Thyroid gland (tissue), 4 donors: ENCODE measurements at regions not wholly inside any gene's neighbourhood (a gene's known extent, or its start where the extent isn't known, plus 50 kb on each side); places are given as distances from the start of the nearest gene placed in this dataset.

Source experiments
- POLR2A ChIP-seq, 2 donors: fragments of 450-650 bp; IDR thresholded peaks; one replicate each; pipeline ENCODE4 v1.6.1; 2017; ENCODE audit warnings: antibody characterized with exemption in 2 of 2, mild to moderate bottlenecking in 2 of 2, moderate library complexity in 1 of 2
- TF ChIP-seq, protein P1 (sequence below), 6 experiments: fragments of 200-600 bp in 3 of 6; fragments of 450-650 bp in 3 of 6; sonication (generic) in 3 of 6; IDR thresholded peaks; one replicate each; pipeline ENCODE4 v1.5.1; 2016 to 2019; ENCODE audit warnings: antibody characterized with exemption in 6 of 6, mild to moderate bottlenecking in 2 of 6, inconsistent platforms in 1 of 6, moderate library complexity in 1 of 6

DNA sequence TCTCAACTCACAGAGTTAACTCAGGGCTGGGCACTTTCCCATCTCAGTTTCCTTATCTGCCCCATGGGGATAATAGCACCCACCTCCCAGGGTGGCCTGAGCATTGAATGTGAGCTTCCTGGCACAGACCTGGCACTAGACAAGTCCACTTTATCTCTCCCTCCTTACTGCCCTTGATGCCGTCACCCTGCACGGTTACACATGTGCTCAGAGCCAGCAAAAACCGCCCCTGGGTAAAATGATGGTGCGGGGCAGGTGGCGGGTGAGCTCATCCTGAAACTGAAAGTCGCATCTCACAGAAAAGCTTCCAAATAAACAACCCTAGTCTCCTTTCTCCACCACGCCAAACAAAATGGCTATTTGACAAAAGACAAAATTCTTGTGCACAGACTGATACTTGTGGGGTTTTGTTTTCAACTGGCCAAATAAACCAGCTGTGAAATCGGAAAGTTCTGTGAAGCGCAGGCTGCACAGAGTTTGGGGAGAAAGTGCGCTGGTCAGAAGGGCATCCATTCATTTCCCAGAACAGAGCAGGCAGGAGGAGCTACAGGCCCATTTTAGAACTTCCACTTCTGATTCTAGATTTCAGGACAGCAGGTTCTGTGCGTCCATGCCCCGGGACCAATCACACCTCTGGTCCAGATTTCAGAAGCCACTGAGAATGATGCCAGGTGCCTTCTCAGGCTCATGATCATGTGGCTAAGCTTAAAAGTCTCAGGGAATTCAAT, 138.1 kb downstream of the SHANK2 start:
- TF ChIP-seq POLR2A (IDR thresholded peaks at IDR 0.05): no peak
- TF ChIP-seq, protein P1, sequence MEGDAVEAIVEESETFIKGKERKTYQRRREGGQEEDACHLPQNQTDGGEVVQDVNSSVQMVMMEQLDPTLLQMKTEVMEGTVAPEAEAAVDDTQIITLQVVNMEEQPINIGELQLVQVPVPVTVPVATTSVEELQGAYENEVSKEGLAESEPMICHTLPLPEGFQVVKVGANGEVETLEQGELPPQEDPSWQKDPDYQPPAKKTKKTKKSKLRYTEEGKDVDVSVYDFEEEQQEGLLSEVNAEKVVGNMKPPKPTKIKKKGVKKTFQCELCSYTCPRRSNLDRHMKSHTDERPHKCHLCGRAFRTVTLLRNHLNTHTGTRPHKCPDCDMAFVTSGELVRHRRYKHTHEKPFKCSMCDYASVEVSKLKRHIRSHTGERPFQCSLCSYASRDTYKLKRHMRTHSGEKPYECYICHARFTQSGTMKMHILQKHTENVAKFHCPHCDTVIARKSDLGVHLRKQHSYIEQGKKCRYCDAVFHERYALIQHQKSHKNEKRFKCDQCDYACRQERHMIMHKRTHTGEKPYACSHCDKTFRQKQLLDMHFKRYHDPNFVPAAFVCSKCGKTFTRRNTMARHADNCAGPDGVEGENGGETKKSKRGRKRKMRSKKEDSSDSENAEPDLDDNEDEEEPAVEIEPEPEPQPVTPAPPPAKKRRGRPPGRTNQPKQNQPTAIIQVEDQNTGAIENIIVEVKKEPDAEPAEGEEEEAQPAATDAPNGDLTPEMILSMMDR (IDR thresholded peaks at IDR 0.05): no peak
